ENCODE measurements at regions not wholly inside any gene's neighbourhood (a gene's known extent, or its start where the extent isn't known, plus 50 kb on each side); places are given as distances from the start of the nearest gene placed in this dataset.

- Mint-ChIP-seq H3K36me3 (no peaks in the 10 kb centered on the region), H3K27ac (no peak overlapping the region), H3K9me3 (peaks cover 12% of the 10 kb centered on the region), H3K4me1 (no peaks in the 10 kb centered on the region), H3K4me3 (no peak overlapping the region)
- ATAC-seq (no peak), DNase-seq (ENCODE audit: low spot score in 2 of 2) (no peak)
Measured at GRCh38 chr1:79561521-79561978, 555.0 kb upstream of the ADGRL4 start.

- DNase-seq (ENCODE audit: low spot score in 2 of 2) (no peak), ATAC-seq (no peak)
- Mint-ChIP-seq H3K4me1 (no peaks in the 10 kb centered on the region), H3K27ac (no peak overlapping the region), H3K4me3 (no peak overlapping the region), H3K36me3 (no peaks in the 10 kb centered on the region), H3K9me3 (peaks cover 17% of the 10 kb centered on the region)
Measured at GRCh38 chr1:79556189-79556588, 549.7 kb upstream of the ADGRL4 start.

GRCh38 chr1:79554688-79555087, 548.2 kb upstream of the ADGRL4 start:
- no peak overlapping the region for H3K4me3 Mint-ChIP-seq
- no peak for ATAC-seq
- DNase-seq (ENCODE audit: low spot score in 2 of 2), result no peak
- H3K9me3 Mint-ChIP-seq, result peaks cover 16% of the 10 kb centered on the region
- no peaks in the 10 kb centered on the region for H3K36me3 Mint-ChIP-seq
- no peak overlapping the region for H3K27ac Mint-ChIP-seq
- H3K4me1 Mint-ChIP-seq, result no peaks in the 10 kb centered on the region

- Mint-ChIP-seq H3K27ac (no peak overlapping the region), H3K4me3 (no peak overlapping the region), H3K36me3 (no peaks in the 10 kb centered on the region), H3K9me3 (peaks cover 9% of the 10 kb centered on the region), H3K4me1 (no peaks in the 10 kb centered on the region)
- DNase-seq (ENCODE audit: low spot score in 2 of 2) (no peak), ATAC-seq (no peak)
Measured at GRCh38 chr1:79551321-79551720, 544.8 kb upstream of the ADGRL4 start.

- Mint-ChIP-seq H3K27ac (no peak overlapping the region), H3K4me3 (no peak overlapping the region), H3K4me1 (no peaks in the 10 kb centered on the region), H3K36me3 (no peaks in the 10 kb centered on the region), H3K9me3 (peaks cover 12% of the 10 kb centered on the region)
- DNase-seq (ENCODE audit: low spot score in 2 of 2) (no peak), ATAC-seq (no peak)
Measured at GRCh38 chr1:79550402-79550801, 543.9 kb upstream of the ADGRL4 start.

- DNase-seq (ENCODE audit: low spot score in 2 of 2), result no peak
- peaks cover 12% of the 10 kb centered on the region for H3K9me3 Mint-ChIP-seq
- no peak overlapping the region for H3K4me3 Mint-ChIP-seq
- no peaks in the 10 kb centered on the region for H3K4me1 Mint-ChIP-seq
- no peak overlapping the region for H3K27ac Mint-ChIP-seq
- H3K36me3 Mint-ChIP-seq, result no peaks in the 10 kb centered on the region
- no peak for ATAC-seq
Measured at GRCh38 chr1:79549201-79549600, 542.7 kb upstream of the ADGRL4 start.

GRCh38 chr1:79547514-79547913, 541.0 kb upstream of the ADGRL4 start:
- ATAC-seq (no peak), DNase-seq (ENCODE audit: low spot score in 2 of 2) (no peak)
- H3K4me3 Mint-ChIP-seq, result no peak overlapping the region

GRCh38 chr1:79543394-79543793, 536.9 kb upstream of the ADGRL4 start:
- ATAC-seq, result no peak

More at GRCh38 chr1:79547514-79547913, 541.0 kb upstream of the ADGRL4 start:
- Mint-ChIP-seq H3K36me3 (no peaks in the 10 kb centered on the region), H3K4me1 (no peaks in the 10 kb centered on the region), H3K9me3 (peaks cover 9% of the 10 kb centered on the region), H3K27ac (no peak overlapping the region)

GRCh38 chr1:79539001-79539400, 532.5 kb upstream of the ADGRL4 start:
- DNase-seq (ENCODE audit: low spot score in 2 of 2), result no peak
- ATAC-seq, result no peak
- Mint-ChIP-seq H3K36me3 (no peaks in the 10 kb centered on the region), H3K27ac (no peak overlapping the region), H3K4me1 (no peaks in the 10 kb centered on the region), H3K4me3 (no peak overlapping the region), H3K9me3 (no peaks in the 10 kb centered on the region)

More at GRCh38 chr1:79543394-79543793, 536.9 kb upstream of the ADGRL4 start:
- H3K27ac Mint-ChIP-seq, result no peak overlapping the region
- H3K36me3 Mint-ChIP-seq, result no peaks in the 10 kb centered on the region
- no peak for DNase-seq (ENCODE audit: low spot score in 2 of 2)
- no peak overlapping the region for H3K4me3 Mint-ChIP-seq
- peaks cover 3% of the 10 kb centered on the region for H3K9me3 Mint-ChIP-seq
- H3K4me1 Mint-ChIP-seq, result no peaks in the 10 kb centered on the region

GRCh38 chr1:79532555-79532954, 526.0 kb upstream of the ADGRL4 start:
- peaks cover 17% of the 10 kb centered on the region for H3K9me3 Mint-ChIP-seq
- ATAC-seq, result no peak
- no peaks in the 10 kb centered on the region for H3K36me3 Mint-ChIP-seq
- no peak overlapping the region for H3K4me3 Mint-ChIP-seq
- no peak overlapping the region for H3K27ac Mint-ChIP-seq
- H3K4me1 Mint-ChIP-seq, result no peaks in the 10 kb centered on the region
- DNase-seq (ENCODE audit: low spot score in 2 of 2), result no peak

GRCh38 chr1:79531790-79532189, 525.3 kb upstream of the ADGRL4 start:
- H3K4me1 Mint-ChIP-seq, result no peaks in the 10 kb centered on the region
- no peaks in the 10 kb centered on the region for H3K36me3 Mint-ChIP-seq
- no peak overlapping the region for H3K4me3 Mint-ChIP-seq

GRCh38 chr1:79530476-79530875, 523.9 kb upstream of the ADGRL4 start:
- Mint-ChIP-seq H3K4me1 (no peaks in the 10 kb centered on the region), H3K9me3 (peaks cover 20% of the 10 kb centered on the region)

More at GRCh38 chr1:79531790-79532189, 525.3 kb upstream of the ADGRL4 start:
- ATAC-seq (no peak), DNase-seq (ENCODE audit: low spot score in 2 of 2) (no peak)
- Mint-ChIP-seq H3K27ac (no peak overlapping the region), H3K9me3 (peaks cover 20% of the 10 kb centered on the region)

GRCh38 chr1:79530055-79530454, 523.5 kb upstream of the ADGRL4 start:
- no peaks in the 10 kb centered on the region for H3K36me3 Mint-ChIP-seq
- no peak overlapping the region for H3K4me3 Mint-ChIP-seq
- DNase-seq (ENCODE audit: low spot score in 2 of 2), result no peak
- H3K4me1 Mint-ChIP-seq, result no peaks in the 10 kb centered on the region
- ATAC-seq, result no peak
- H3K9me3 Mint-ChIP-seq, result peaks cover 22% of the 10 kb centered on the region
- no peak overlapping the region for H3K27ac Mint-ChIP-seq

More at GRCh38 chr1:79530476-79530875, 523.9 kb upstream of the ADGRL4 start:
- H3K4me3 Mint-ChIP-seq, result no peak overlapping the region
- DNase-seq (ENCODE audit: low spot score in 2 of 2), result no peak
- H3K27ac Mint-ChIP-seq, result no peak overlapping the region
- H3K36me3 Mint-ChIP-seq, result no peaks in the 10 kb centered on the region
- no peak for ATAC-seq

GRCh38 chr1:79524126-79524525, 517.6 kb upstream of the ADGRL4 start:
- no peak for ATAC-seq
- DNase-seq (ENCODE audit: low spot score in 2 of 2), result no peak
- Mint-ChIP-seq H3K27ac (no peak overlapping the region), H3K9me3 (peaks cover 10% of the 10 kb centered on the region), H3K36me3 (no peaks in the 10 kb centered on the region), H3K4me1 (no peaks in the 10 kb centered on the region), H3K4me3 (no peak overlapping the region)

GRCh38 chr1:79519084-79519760, 512.7 kb upstream of the ADGRL4 start:
- no peak for ATAC-seq
- no peak overlapping the region for H3K4me3 Mint-ChIP-seq
- H3K9me3 Mint-ChIP-seq, result peaks cover 3% of the 10 kb centered on the region
- no peaks in the 10 kb centered on the region for H3K36me3 Mint-ChIP-seq
- no peak for DNase-seq (ENCODE audit: low spot score in 2 of 2)
- no peaks in the 10 kb centered on the region for H3K4me1 Mint-ChIP-seq
- H3K27ac Mint-ChIP-seq, result no peak overlapping the region

GRCh38 chr1:79517470-79518224, 511.1 kb upstream of the ADGRL4 start:
- Mint-ChIP-seq H3K27ac (no peak overlapping the region), H3K36me3 (no peaks in the 10 kb centered on the region), H3K4me3 (no peak overlapping the region), H3K9me3 (peaks cover 3% of the 10 kb centered on the region), H3K4me1 (no peaks in the 10 kb centered on the region)
- ATAC-seq (no peak), DNase-seq (ENCODE audit: low spot score in 2 of 2) (no peak)

Measured in stimulated activated effector memory CD8-positive, alpha-beta T cell treated with anti-CD3 and anti-CD28 coated beads, Interleukin-12 subunit alpha, Interleukin-12 subunit beta, amount 100 ng/mL, for 72 hours (primary cell).